ENCODE measurements at regions not wholly inside any gene's neighbourhood (a gene's known extent, or its start where the extent isn't known, plus 50 kb on each side); places are given as distances from the start of the nearest gene placed in this dataset.

DNA sequence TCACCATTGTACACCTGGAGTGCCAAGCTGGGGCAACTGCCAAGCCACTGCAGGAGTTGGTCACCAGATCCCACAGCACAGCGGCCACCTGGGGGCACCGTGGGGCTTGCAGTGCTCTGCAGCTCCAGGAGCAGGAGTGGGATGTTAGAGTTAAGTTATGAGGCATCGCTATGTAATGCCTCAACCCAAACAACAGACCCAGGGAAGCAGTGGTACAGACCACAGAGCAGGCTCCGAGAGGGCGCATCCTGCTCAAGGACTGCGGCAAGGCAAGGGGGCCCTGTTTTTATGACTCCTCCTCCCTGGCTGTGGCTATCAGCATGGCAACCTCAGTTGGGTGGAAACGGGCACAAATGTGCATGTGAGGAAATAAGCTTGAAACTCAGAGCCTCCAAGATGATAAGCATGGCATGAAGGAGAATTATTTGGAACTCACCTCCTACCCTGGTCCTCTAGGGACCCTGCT lies 63.1 kb downstream of the ARL6IP4 start:
- H3K4me3 ChIP-seq (ENCODE audit: insufficient read depth, low read depth, low read length): no peak overlapping the region
- DNase-seq: peak; percentile 77

DNA sequence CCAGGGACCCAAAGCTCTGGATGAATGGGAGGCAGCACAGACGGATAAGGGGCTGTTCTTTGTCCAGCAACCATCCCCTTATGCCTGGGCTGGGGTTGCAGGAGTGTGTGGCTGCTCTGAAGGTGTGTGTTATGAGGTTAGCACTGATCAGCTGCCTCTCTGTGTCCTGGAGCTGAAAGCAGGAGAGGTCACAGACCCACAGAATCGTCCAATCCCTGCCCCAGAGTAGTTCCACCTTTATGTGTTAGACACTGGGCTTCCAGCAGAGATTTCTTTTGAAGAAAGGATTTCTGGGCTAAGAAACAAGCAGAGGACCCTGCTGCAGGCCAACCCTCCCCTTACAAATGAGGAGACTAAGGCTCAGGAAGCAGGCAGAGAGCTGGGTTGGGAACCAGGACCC lies 62.4 kb downstream of the ARL6IP4 start:
- no peak for DNase-seq
- Histone ChIP-seq H3K4me3 (ENCODE audit: insufficient read depth, low read depth, low read length) (no peak overlapping the region), H3K27me3 (ENCODE audit: control insufficient read depth, insufficient read depth, low read length) (no peaks in the 10 kb centered on the region), H3K36me3 (replicated peaks; ENCODE audit: control insufficient read depth, insufficient read depth, low read length) (no peaks in the 10 kb centered on the region)

More for the DNA sequence above, 63.1 kb downstream of the ARL6IP4 start:
- H3K36me3 ChIP-seq (replicated peaks; ENCODE audit: control insufficient read depth, insufficient read depth, low read length): no peaks in the 10 kb centered on the region
- no peaks in the 10 kb centered on the region for H3K27me3 ChIP-seq (ENCODE audit: control insufficient read depth, insufficient read depth, low read length)

DNA sequence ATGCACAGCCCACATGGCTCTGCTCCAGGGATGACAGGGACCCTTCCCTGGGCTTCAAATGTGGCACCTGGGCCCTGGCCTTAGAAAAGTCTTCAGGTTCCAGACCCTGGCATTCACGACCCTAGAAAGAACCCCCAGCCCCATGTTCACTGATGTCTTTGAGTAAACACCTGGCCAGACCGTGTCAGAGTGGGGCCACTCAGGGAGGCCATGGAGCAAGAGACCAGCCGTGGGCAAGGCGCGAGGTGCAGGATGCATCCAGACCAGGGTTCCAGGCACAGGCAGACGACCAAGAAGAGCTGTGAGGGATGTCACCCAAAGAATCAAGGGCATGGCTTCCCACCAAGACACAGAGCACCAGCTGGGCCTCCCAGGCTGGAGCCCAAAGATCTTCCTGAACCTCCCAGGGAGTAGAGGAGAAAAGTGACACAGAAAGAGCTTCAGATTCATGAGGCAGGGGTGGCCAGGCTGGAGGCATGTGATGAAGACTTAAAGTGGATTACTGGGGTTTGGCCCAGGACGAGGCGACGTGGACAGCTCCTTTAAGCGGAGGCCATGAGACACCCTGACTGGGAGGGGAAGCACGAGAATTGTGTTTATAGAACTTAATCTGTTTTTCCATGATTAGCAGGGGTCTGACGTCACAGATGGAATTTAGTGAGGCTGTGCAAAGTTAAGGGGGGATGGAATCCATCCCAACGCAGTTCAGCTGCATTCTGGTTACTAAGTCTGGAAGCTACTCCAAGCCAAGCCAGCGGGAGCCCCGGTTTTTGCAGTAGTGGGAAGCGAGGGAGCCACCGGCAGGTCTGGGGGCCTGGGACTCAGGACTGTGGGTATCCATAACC lies 61.6 kb downstream of the ARL6IP4 start:
- Histone ChIP-seq H3K36me3 (replicated peaks; ENCODE audit: control insufficient read depth, insufficient read depth, low read length) (no peaks in the 10 kb centered on the region), H3K27me3 (ENCODE audit: control insufficient read depth, insufficient read depth, low read length) (no peaks in the 10 kb centered on the region), H3K4me3 (ENCODE audit: insufficient read depth, low read depth, low read length) (no peak overlapping the region)
- DNase-seq: no peak

DNA sequence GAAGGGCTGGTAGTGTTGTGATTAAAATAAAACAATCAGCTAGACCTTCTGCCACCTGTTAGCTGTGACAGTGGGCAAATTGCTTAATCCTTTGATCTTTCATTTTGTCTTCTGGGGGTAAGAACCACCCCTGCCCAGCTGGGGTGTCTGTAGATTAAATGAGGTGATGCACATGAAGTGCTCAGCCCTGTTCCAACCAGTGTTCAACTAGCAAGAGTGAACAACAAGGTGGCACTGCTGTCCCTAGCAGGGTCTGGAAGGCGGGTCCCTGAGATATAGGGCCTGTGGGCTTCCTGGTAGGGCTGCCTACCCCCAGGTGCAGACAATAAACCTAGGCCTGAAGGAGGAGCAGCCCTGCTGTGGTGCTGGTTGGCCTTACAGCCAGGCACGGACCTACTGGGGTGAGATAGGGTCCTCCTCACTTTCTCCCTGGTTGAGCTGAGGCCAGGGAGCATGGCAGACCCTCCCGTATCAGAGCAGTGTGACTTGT lies 60.6 kb downstream of the ARL6IP4 start:
- no peaks in the 10 kb centered on the region for H3K27me3 ChIP-seq (ENCODE audit: control insufficient read depth, insufficient read depth, low read length)
- H3K36me3 ChIP-seq (replicated peaks; ENCODE audit: control insufficient read depth, insufficient read depth, low read length): no peaks in the 10 kb centered on the region
- no peak for DNase-seq
- no peak overlapping the region for H3K4me3 ChIP-seq (ENCODE audit: insufficient read depth, low read depth, low read length)

DNA sequence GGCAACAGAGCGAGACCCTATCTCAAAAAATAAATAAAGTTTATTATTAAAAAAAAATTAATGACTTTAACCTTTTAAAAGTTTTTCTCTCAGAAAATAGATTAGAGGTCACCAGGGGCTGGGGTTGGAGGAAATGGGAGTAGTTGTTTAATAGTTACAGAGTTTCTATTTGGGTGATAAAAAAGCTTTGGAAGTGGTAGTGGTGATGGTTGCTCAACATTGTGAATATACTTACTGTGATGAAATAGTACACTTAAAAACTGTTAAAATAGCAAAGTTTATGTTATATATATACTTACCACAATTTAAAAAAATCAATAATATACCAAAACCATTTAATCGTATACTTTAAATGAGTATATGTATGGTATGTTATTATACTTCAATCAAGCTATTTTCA lies 59.6 kb downstream of the ARL6IP4 start:
- Histone ChIP-seq H3K4me3 (ENCODE audit: insufficient read depth, low read depth, low read length) (no peak overlapping the region), H3K27me3 (ENCODE audit: control insufficient read depth, insufficient read depth, low read length) (no peaks in the 10 kb centered on the region), H3K36me3 (replicated peaks; ENCODE audit: control insufficient read depth, insufficient read depth, low read length) (no peaks in the 10 kb centered on the region)
- DNase-seq: no peak

DNA sequence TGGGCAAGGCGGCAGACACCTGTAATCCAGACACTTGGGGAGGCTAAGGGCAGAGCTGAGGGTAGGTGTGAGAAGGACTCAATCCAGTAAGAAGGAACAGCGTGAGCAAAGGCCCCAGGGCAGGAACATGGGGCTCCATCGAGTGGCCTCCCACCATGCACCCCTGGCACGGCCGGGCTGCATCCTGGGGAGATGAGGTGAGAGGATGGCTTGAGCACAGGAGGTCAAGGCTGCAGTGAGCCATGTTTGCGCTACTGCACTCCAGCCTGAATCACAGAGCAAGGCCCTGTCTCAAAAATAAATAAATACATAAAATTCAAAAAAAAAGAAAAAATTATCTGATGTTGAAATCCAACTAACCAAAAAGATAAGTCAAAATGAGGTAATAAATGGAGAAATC lies 58.5 kb downstream of the ARL6IP4 start:
- Histone ChIP-seq H3K27me3 (ENCODE audit: control insufficient read depth, insufficient read depth, low read length) (no peaks in the 10 kb centered on the region), H3K36me3 (replicated peaks; ENCODE audit: control insufficient read depth, insufficient read depth, low read length) (no peaks in the 10 kb centered on the region), H3K4me3 (ENCODE audit: insufficient read depth, low read depth, low read length) (no peak overlapping the region)
- DNase-seq: no peak

DNA sequence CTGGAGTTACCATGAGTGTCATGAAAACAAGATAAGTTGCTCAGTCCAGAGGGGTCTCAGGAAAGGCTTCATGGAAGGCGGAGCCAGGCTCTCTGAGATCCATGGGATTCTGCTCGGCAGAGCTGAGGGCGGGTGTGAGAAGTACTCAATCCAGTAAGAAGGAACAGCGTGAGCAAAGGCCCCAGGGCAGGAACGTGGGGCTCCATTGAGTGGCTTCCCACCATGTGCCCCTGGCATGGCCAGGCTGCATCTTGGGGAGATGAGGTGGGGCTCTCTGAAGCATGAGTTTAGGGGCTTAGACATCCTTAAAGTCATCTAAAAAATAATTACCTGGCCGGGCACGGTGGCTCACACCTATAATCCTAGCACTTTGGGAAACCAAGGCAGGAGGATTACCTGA lies 58.0 kb downstream of the ARL6IP4 start:
- Histone ChIP-seq H3K27me3 (ENCODE audit: control insufficient read depth, insufficient read depth, low read length) (no peaks in the 10 kb centered on the region), H3K4me3 (ENCODE audit: insufficient read depth, low read depth, low read length) (no peak overlapping the region), H3K36me3 (replicated peaks; ENCODE audit: control insufficient read depth, insufficient read depth, low read length) (no peaks in the 10 kb centered on the region)
- DNase-seq: no peak

DNA sequence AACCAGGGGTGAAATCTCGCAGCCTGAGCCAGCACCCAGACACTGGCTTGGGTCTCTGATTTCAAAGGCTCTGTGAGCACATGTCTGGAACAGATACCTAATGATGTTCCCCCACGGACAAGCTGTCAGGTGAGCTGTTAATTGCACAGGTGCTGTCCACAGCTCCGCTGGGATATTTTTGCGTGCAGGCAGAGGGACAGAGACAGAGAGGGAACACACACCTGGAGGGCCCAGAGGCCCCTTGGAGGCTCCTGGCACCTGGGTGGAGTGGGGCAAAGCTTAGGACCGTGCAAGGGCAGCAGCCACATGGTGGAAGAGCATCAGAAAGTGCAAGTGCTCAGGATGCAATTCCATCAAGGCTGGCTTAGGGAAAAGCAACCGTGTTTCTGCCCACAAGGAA lies 57.3 kb downstream of the ARL6IP4 start:
- Histone ChIP-seq H3K4me3 (ENCODE audit: insufficient read depth, low read depth, low read length) (no peak overlapping the region), H3K36me3 (replicated peaks; ENCODE audit: control insufficient read depth, insufficient read depth, low read length) (no peaks in the 10 kb centered on the region), H3K27me3 (ENCODE audit: control insufficient read depth, insufficient read depth, low read length) (no peaks in the 10 kb centered on the region)
- no peak for DNase-seq

DNA sequence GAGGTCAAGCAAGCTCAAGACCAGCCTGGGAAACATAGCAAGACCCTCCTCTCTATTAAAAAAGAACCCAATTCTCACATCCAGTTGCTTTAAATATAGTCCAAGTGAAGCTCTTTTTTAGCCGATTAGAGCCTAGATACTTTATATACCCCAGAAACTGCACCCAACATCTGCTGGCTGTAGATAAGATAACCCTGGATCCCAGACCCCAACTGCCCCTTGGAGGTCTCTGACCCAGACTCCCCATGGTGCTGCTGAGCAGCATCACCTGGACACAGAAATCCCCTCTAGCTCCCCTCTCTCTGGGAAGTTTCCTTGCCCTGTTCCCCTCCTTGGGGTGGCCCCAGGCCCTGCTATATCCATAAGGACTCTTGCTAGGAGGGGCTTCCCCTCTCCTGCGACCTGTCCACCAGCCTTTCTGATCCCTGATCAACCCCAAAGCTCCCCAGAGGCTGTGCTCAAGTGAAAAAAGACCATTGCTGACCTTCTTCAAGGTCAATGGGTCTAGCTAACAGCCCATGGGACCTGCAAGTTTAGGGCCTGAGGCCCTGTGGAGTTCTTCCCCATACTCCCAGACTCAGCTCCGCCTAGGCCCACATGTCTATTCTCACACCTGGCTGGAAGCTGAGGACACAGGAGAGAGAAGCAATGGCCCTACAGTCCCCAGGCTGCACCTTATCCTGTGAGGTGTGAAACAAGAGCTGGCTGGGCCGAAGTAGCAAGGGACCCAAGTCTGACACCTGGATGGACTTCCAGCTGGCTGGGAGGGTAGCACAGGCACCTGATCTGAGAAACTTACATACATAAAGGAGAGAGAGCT lies 56.2 kb downstream of the ARL6IP4 start:
- no peak for DNase-seq
- no peaks in the 10 kb centered on the region for H3K36me3 ChIP-seq (replicated peaks; ENCODE audit: control insufficient read depth, insufficient read depth, low read length)
- no peaks in the 10 kb centered on the region for H3K27me3 ChIP-seq (ENCODE audit: control insufficient read depth, insufficient read depth, low read length)
- no peak overlapping the region for H3K4me3 ChIP-seq (ENCODE audit: insufficient read depth, low read depth, low read length)

DNA sequence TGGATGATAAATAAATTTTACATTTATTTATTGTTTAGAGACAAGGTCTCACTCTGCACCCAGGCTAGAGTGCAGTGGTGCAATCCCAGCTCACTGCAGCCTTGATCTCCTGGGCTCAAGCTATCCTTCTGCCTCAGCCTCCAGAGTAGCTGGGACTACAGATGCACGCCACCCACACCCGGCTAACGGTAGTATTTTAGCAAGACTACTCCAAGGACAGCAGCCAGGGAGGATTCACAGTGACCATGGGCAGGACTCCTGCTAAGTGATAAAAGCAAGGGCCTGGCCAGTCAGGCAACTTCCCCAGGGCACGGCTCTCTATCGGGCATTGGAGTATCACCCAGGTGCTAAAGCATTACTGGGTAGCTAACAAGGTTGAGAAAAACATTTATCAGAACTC lies 55.4 kb downstream of the ARL6IP4 start:
- H3K36me3 ChIP-seq (replicated peaks; ENCODE audit: control insufficient read depth, insufficient read depth, low read length): no peaks in the 10 kb centered on the region
- H3K4me3 ChIP-seq (ENCODE audit: insufficient read depth, low read depth, low read length): no peak overlapping the region
- no peak for DNase-seq
- H3K27me3 ChIP-seq (ENCODE audit: control insufficient read depth, insufficient read depth, low read length): no peaks in the 10 kb centered on the region

DNA sequence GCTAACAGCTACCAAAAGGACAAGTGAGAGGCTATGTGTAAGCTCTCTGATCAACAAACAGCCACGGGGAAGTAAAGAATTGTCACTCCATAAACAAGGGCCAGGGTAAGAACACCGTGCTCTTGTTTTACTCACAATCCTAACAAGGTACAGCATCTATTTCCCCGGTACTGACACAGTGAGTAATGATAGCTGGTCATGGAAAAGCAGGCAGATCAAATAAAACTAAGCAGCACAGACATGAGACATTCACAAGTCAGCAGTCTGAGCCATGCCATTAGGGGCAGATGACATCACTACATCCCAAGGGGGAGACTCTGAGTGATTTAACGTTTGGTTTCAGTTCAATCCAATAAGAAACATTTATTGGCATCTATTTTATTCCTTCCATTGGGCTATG lies 54.4 kb downstream of the ARL6IP4 start:
- no peak overlapping the region for H3K4me3 ChIP-seq (ENCODE audit: insufficient read depth, low read depth, low read length)
- DNase-seq: no peak
- no peaks in the 10 kb centered on the region for H3K36me3 ChIP-seq (replicated peaks; ENCODE audit: control insufficient read depth, insufficient read depth, low read length)
- H3K27me3 ChIP-seq (ENCODE audit: control insufficient read depth, insufficient read depth, low read length): no peaks in the 10 kb centered on the region

DNA sequence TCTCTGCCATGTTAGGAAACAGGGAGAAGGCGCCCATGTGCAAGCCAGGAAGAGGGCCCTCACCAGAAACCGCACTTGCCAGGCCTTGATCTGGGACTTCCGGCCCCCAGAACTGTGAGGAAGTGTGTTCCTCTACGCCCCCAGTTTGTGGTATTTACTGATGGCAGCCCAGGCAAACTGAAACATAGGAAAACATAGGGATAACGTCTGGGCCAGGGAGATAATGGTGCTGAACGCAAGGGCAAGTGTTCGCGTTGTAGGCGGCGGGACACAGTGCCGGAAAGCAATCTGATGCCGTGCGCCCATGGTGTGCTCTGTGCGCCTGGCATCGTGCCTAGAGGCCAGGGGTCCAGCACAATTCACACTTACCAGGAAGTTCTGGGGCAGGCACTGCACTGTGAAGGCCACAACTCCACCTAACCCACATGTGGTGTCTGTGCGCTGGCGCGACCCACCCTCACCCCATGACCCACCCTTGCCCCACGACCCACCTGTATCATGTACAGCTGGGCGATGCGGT lies 53.6 kb downstream of the ARL6IP4 start:
- Histone ChIP-seq H3K27me3 (ENCODE audit: control insufficient read depth, insufficient read depth, low read length) (no peaks in the 10 kb centered on the region), H3K36me3 (replicated peaks; ENCODE audit: control insufficient read depth, insufficient read depth, low read length) (no peaks in the 10 kb centered on the region), H3K4me3 (ENCODE audit: insufficient read depth, low read depth, low read length) (no peak overlapping the region)
- DNase-seq: no peak

DNA sequence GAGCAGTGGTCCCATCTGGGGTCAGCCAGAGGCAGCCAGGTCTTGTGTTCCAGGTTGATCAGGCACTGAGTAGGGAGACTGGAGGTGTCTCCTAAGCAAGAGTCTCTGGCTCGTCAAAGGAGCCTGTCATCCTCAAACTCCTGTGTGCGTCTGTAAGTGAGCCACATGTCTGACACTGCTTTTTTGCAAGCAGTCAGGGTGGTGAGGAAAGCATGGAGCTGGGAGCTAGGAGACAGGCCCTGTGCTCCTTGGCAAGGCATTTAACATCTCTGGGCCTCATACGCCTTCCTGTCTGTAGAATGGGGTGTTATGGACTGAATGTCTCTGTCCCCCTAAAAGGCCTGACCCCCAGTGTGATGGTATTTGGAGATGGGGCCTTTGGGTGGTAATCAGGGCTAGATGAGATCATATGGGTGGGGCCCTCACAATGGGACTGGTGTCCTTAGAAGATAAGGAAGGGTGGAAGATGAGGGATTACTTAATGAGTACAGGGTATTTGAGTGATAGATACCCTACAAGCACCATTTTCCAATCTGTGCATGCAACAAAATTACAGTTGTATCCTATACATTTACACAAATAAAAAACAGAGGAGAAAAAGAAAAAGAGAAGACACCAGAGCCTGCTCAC lies 53.0 kb downstream of the ARL6IP4 start:
- Histone ChIP-seq H3K27me3 (ENCODE audit: control insufficient read depth, insufficient read depth, low read length) (no peaks in the 10 kb centered on the region), H3K36me3 (replicated peaks; ENCODE audit: control insufficient read depth, insufficient read depth, low read length) (no peaks in the 10 kb centered on the region), H3K4me3 (ENCODE audit: insufficient read depth, low read depth, low read length) (no peak overlapping the region)
- DNase-seq: no peak

DNA sequence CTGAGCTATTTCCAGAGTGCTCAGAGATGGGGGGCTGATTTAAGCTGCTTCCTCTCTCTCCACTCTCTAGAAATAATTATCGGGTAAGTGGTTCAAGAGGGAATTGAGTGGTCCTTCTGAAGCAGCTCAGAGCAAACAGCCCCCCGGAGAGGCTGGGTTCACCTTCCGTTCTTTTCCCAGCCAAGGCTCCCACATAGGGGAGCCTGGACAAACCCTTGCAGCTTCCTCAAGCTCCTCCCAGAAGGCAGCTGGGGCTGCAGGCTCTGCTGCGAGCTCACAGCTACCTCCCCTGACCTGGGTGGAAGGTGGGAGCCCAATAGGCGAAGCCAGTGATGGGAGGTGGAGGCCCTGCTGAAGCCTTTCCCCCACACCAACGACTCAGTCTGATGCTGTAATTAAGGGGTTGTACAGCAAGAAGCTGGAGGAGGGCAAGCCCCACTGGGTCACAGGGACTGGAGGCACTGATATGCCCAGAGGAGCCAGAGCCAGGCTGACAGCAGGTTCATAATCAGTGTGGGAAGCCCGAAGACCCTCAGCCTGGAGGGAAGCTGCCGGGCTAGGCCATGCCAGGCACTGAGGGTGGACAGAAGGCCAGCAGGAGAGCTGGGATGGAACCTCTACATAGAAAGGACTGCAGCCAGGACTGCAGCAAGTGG lies 52.4 kb downstream of the ARL6IP4 start:
- Histone ChIP-seq H3K27me3 (ENCODE audit: control insufficient read depth, insufficient read depth, low read length) (no peaks in the 10 kb centered on the region), H3K4me3 (ENCODE audit: insufficient read depth, low read depth, low read length) (no peak overlapping the region), H3K36me3 (replicated peaks; ENCODE audit: control insufficient read depth, insufficient read depth, low read length) (no peaks in the 10 kb centered on the region)
- DNase-seq: no peak
